GM06990 (cell line): ENCODE measurements at regions not wholly inside any gene's neighbourhood (a gene's known extent, or its start where the extent isn't known, plus 50 kb on each side); places are given as distances from the start of the nearest gene placed in this dataset.

Experiments
- DNase-seq: peaks from one replicate; pipeline ENCODE4 v3.0.0-alpha.2; 2011; ENCODE audit not compliant: insufficient read length; ENCODE audit errors: extremely low read depth
- H3K27me3 ChIP-seq: replicated peaks from 2 replicates; pipeline ENCODE4 v1.6.0; 2011; ENCODE audit warnings: low read length; ENCODE audit not compliant: control insufficient read depth, insufficient read depth
- H3K36me3 ChIP-seq: 2 replicates; pipeline ENCODE4 v1.5.1; 2011; ENCODE audit warnings: low read length; ENCODE audit not compliant: control insufficient read depth, insufficient read depth
- H3K4me3 ChIP-seq: replicated peaks from 2 replicates; pipeline ENCODE4 v1.5.1; 2011; ENCODE audit warnings: low read depth, mild to moderate bottlenecking, control low read depth, low read length
- CTCF ChIP-seq: IDR thresholded peaks from 2 replicates; pipeline ENCODE4 v1.5.1; 2011; ENCODE audit warnings: low read length, control low read depth, mild to moderate bottlenecking, inconsistent platforms; ENCODE audit not compliant: insufficient read depth, poor library complexity, severe bottlenecking

GRCh38 chr10:121311812-121312443, 286.3 kb downstream of the FGFR2 start:
- DNase-seq: no peak
- H3K27me3 ChIP-seq: no peaks in the 10 kb centered on the region
- TF ChIP-seq CTCF: no peak
- H3K36me3 ChIP-seq: no peaks in the 10 kb centered on the region
- H3K4me3 ChIP-seq: no peak overlapping the region

GRCh38 chr10:121312587-121312986, 285.7 kb downstream of the FGFR2 start:
- DNase-seq: no peak
- TF ChIP-seq CTCF: no peak
- Histone ChIP-seq H3K36me3 (no peaks in the 10 kb centered on the region), H3K27me3 (no peaks in the 10 kb centered on the region), H3K4me3 (no peak overlapping the region)

- H3K4me3 ChIP-seq: no peak overlapping the region
- no peak for TF ChIP-seq CTCF
- DNase-seq: no peak
- no peaks in the 10 kb centered on the region for H3K36me3 ChIP-seq
- H3K27me3 ChIP-seq: no peaks in the 10 kb centered on the region
Observed at GRCh38 chr10:121313119-121313875, 284.9 kb downstream of the FGFR2 start.

DNA sequence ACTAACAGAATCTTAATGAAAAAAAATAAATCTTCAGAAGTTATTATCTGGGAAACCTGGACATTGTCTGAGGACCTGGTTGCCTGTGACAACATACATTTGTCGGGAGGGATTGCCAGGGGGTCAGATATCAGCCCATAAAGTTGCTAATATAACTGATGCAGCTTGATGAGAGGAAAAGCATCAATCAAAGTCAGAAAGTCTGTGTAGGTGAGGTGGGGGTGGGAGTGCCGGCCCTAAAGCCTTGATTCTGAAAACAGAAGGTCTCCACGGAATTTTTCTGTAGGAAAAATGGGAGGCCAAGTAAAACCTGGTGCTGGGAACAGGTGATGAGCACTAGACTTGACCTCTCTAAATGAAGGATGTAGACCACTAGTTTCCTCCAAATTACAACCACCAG, 281.8 kb downstream of the FGFR2 start:
- H3K4me3 ChIP-seq: no peak overlapping the region
- H3K36me3 ChIP-seq: no peaks in the 10 kb centered on the region
- no peak for TF ChIP-seq CTCF
- DNase-seq: no peak
- no peaks in the 10 kb centered on the region for H3K27me3 ChIP-seq

- H3K27me3 ChIP-seq: no peaks in the 10 kb centered on the region
- TF ChIP-seq CTCF: no peak
- H3K36me3 ChIP-seq: no peaks in the 10 kb centered on the region
- no peak for DNase-seq
- H3K4me3 ChIP-seq: no peak overlapping the region
Observed at GRCh38 chr10:121317374-121317773, 280.9 kb downstream of the FGFR2 start.
